GM12878 (cell line): ENCODE measurements at regions not wholly inside any gene's neighbourhood (a gene's known extent, or its start where the extent isn't known, plus 50 kb on each side); places are given as distances from the start of the nearest gene placed in this dataset.

ENCODE experiments used
- ATAC-seq: fragments of 200-7000 bp; cut with Tn5 transposase; 3 replicates; pipeline ENCODE4 v1.9.1; 2020; ENCODE audit warnings: mild to moderate bottlenecking, moderate library complexity
- BruUV-seq: library from RNA; stranded (reverse); fragments of 400-500 nt; replicated peaks from 2 replicates; lab custom pipeline; 2021; lab: Mats Ljungman, UMichigan
- CTCF ChIA-PET: fragments of 300-600 bp; sonication (Branson Sonifier 250); formaldehyde crosslinking; extraction: SDS; loops from one replicate; lab custom pipeline; 2021; ENCODE audit warnings: inconsistent platforms; lab: Yijun Ruan, JAX
- POLR2A ChIA-PET: fragments of 350-600 bp; formaldehyde crosslinking; extraction: SDS; loops from one replicate; lab custom pipeline; 2021; ENCODE audit warnings: inconsistent platforms; lab: Charles Lee
- RAD21 ChIA-PET: fragments of 300-600 bp; sonication (Branson Sonifier 250); formaldehyde crosslinking; loops from one replicate; lab custom pipeline; 2023; ENCODE audit warnings: antibody characterized with exemption; ENCODE audit not compliant: unreplicated experiment; lab: Charles Lee
- SMC1A ChIA-PET: fragments of 300-600 bp; sonication (Branson Sonifier 250); formaldehyde crosslinking; loops from one replicate; lab custom pipeline; 2023; ENCODE audit not compliant: unreplicated experiment, uncharacterized antibody; lab: Charles Lee
- DNase-seq: peaks from one replicate; pipeline ENCODE4 v3.0.0-alpha.2; 2011; ENCODE audit warnings: low read depth, low spot score
- FAIRE-seq: peaks from 3 replicates; lab custom pipeline; 2011; peaks lifted over from hg19 to GRCh38; lab: Jason Lieb, UNC
- H2AFZ ChIP-seq: 2 replicates; pipeline ENCODE4 v1.6.0; 2011; ENCODE audit warnings: low read depth, low read length, control low read depth; ENCODE audit not compliant: control insufficient read depth
- H3K27ac ChIP-seq: 2 replicates; pipeline ENCODE4 v1.5.1; 2011; ENCODE audit warnings: control low read depth; ENCODE audit not compliant: control insufficient read depth, insufficient read depth
- H3K27me3 ChIP-seq, 2 experiments: replicated peaks in 1 of 2; 2 replicates each; pipeline versions ENCODE4 v1.6.0 to v1.6.1; 2011; ENCODE audit warnings: low read length in 1 of 2; ENCODE audit not compliant: control insufficient read depth in 2 of 2, insufficient read depth in 2 of 2
- H3K36me3 ChIP-seq, 2 experiments: 2 replicates each; pipeline ENCODE4 v1.5.1; 2011; ENCODE audit warnings: low read length in 1 of 2; ENCODE audit not compliant: control insufficient read depth in 2 of 2, insufficient read depth in 2 of 2
- H3K4me1 ChIP-seq: 2 replicates; pipeline ENCODE4 v1.6.1; 2011; ENCODE audit warnings: mild to moderate bottlenecking, low read length, moderate library complexity, mixed read lengths; ENCODE audit not compliant: control insufficient read depth, insufficient read depth
- H3K4me2 ChIP-seq: 2 replicates; pipeline ENCODE4 v1.6.0; 2011; ENCODE audit warnings: control low read depth; ENCODE audit not compliant: control insufficient read depth, insufficient read depth
- H3K4me3 ChIP-seq: fragments of 200-600 bp; sonication (generic); 2 replicates; pipeline ENCODE4 v1.5.1; 2016
- H3K79me2 ChIP-seq: 2 replicates; pipeline ENCODE4 v1.6.0; 2011; ENCODE audit warnings: low read length; ENCODE audit not compliant: control insufficient read depth, insufficient read depth
- H3K9ac ChIP-seq: 2 replicates; pipeline ENCODE4 v1.8.0; 2011; ENCODE audit warnings: low read length, control low read depth, mixed read lengths; ENCODE audit not compliant: control insufficient read depth, insufficient read depth
- H3K9me3 ChIP-seq: replicated peaks from 3 replicates; pipeline ENCODE4 v1.5.1; 2011; ENCODE audit warnings: mild to moderate bottlenecking, low read length; ENCODE audit not compliant: control insufficient read depth, insufficient read depth
- H4K20me1 ChIP-seq: 2 replicates; pipeline ENCODE4 v1.6.0; 2011; ENCODE audit not compliant: control insufficient read depth, insufficient read depth
- CREM ChIP-seq: IDR thresholded peaks from 2 replicates; pipeline ENCODE4 v1.6.1; 2014; ENCODE audit warnings: antibody characterized with exemption, low read depth
- IKZF1 ChIP-seq: fragments of 450-650 bp; conservative IDR thresholded peaks from 2 replicates; pipeline ENCODE4 v1.6.1; 2017; ENCODE audit warnings: antibody characterized with exemption, mild to moderate bottlenecking
- PAX8 ChIP-seq: fragments of 450-650 bp; IDR thresholded peaks from 2 replicates; pipeline ENCODE4 v1.6.1; 2017; ENCODE audit warnings: mild to moderate bottlenecking, moderate library complexity
- POU2F2 ChIP-seq: IDR thresholded peaks from 3 replicates; pipeline ENCODE4 v1.6.1; 2011; ENCODE audit warnings: low read depth, mild to moderate bottlenecking, low read length, borderline replicate concordance
- RUNX3 ChIP-seq: IDR thresholded peaks from 2 replicates; pipeline ENCODE4 v1.6.1; 2012; ENCODE audit warnings: low read length, inconsistent platforms
- ZNF384 ChIP-seq: IDR thresholded peaks from 2 replicates; pipeline ENCODE4 v1.6.1; 2012; ENCODE audit warnings: low read depth, mild to moderate bottlenecking, low read length, improper control_type of control experiment, borderline replicate concordance
- WGBS: methylation state at CpG from one replicate; pipeline ENCODE4 v1.1.6; 2016; ENCODE audit warnings: low lambda C conversion rate; ENCODE audit not compliant: insufficient replicate concordance, insufficient coverage; ENCODE audit errors: missing lambda C conversion rate; 5-methylcytosine and 5-hydroxymethylcytosine counted together
- in situ Hi-C: fragments of 300-500 bp; cut with MboI; formaldehyde crosslinking; loops from 9 replicates; pipeline ENCODE4 v1.14.3; 2018; ENCODE audit warnings: mixed read lengths
- intact Hi-C: fragments of 100-400 bp; cut with micrococcal nuclease; formaldehyde crosslinking; loops from one replicate; pipeline ENCODE4 v1.14.2; 2022; ENCODE audit not compliant: unreplicated experiment
- TF ChIP-seq, protein P1 (sequence below): fragments of 450-650 bp; formaldehyde crosslinking; IDR thresholded peaks from 2 replicates; pipeline ENCODE4 v1.4.0; 2022; ENCODE audit warnings: mild to moderate bottlenecking, moderate library complexity

DNA sequence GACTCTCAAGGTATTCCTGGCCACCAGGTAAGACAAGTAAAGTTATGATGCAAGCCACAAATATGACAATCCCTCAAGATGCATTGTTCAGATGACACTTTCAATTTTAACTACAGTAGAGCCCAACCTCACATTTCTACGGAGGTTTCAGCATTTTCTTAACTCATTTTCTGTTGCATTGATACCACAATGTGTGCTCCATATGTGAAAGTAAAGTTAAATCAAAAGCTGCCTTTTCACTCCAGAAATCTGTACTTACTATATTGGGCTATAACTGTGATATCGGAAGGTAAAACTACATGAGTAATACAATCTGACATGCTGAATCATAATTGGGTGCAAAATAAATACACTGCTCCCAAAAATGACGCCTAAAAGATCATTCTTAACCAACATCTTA lies 333.6 kb upstream of the MEF2C start:
- ChIA-PET RAD21 (interaction anchor here (0.9 kb wide), 1 partner anchor 420 kb away, joined by 3 read pairs; no protein-coding TSS in a partner anchor), POLR2A (no interaction called here), SMC1A (interaction anchor here (0.6 kb wide), 1 partner anchor 12 kb away, joined by 4 read pairs; no protein-coding TSS in a partner anchor), CTCF (no interaction called here)
- no peaks in the 10 kb centered on the region for H3K27me3 ChIP-seq
- WGBS, result 87% methylated on average over 3 of the region's 3 CpGs
- H2AFZ ChIP-seq, result no peak overlapping the region
- TF ChIP-seq CREM, result no peak
- no peak for TF ChIP-seq PAX8
- TF ChIP-seq, protein P1, sequence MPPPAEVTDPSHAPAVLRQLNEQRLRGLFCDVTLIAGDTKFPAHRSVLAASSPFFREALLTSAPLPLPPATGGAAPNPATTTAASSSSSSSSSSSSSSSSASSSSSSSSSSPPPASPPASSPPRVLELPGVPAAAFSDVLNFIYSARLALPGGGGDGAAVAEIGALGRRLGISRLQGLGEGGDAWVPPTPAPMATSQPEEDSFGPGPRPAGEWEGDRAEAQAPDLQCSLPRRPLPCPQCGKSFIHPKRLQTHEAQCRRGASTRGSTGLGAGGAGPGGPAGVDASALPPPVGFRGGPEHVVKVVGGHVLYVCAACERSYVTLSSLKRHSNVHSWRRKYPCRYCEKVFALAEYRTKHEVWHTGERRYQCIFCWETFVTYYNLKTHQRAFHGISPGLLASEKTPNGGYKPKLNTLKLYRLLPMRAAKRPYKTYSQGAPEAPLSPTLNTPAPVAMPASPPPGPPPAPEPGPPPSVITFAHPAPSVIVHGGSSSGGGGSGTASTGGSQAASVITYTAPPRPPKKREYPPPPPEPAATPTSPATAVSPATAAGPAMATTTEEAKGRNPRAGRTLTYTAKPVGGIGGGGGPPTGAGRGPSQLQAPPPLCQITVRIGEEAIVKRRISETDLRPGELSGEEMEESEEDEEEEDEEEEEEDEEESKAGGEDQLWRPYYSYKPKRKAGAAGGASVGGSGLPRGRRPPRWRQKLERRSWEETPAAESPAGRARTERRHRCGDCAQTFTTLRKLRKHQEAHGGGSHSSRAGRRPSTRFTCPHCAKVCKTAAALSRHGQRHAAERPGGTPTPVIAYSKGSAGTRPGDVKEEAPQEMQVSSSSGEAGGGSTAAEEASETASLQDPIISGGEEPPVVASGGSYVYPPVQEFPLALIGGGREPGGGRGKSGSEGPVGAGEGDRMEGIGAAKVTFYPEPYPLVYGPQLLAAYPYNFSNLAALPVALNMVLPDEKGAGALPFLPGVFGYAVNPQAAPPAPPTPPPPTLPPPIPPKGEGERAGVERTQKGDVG (CRISPR knock-in tag), result no peak
- TF ChIP-seq RUNX3, result no peak
- TF ChIP-seq ZNF384, result no peak
- no peak for TF ChIP-seq IKZF1
- TF ChIP-seq POU2F2, result no peak
- H3K4me3 ChIP-seq, result no peak overlapping the region
- H3K9me3 ChIP-seq, result no peaks in the 10 kb centered on the region; the same call in 1 of the 3 replicates
- in situ Hi-C loops, result no loop called here
- intact Hi-C loops, result no loop called here
- FAIRE-seq (no peak), ATAC-seq (no peak), DNase-seq (no peak)
- BruUV-seq, result no TSS peak
- H3K79me2 ChIP-seq, result no peaks in the 10 kb centered on the region
- H3K27ac ChIP-seq, result no peak overlapping the region
- no peaks in the 10 kb centered on the region for H3K36me3 ChIP-seq
- no peak overlapping the region for H3K4me2 ChIP-seq
- no peak overlapping the region for H3K9ac ChIP-seq
- no peaks in the 10 kb centered on the region for H3K4me1 ChIP-seq
- H4K20me1 ChIP-seq, result no peaks in the 10 kb centered on the region
